OCI-LY1 (cell line): ENCODE measurements at regions not wholly inside any gene's neighbourhood (a gene's known extent, or its start where the extent isn't known, plus 50 kb on each side); places are given as distances from the start of the nearest gene placed in this dataset.

ENCODE experiments used
- H2AFZ ChIP-seq: fragments of 200-600 bp; sonication (generic), shearing (Covaris generic); 2 replicates; pipeline ENCODE4 v1.6.0; 2014; ENCODE audit warnings: antibody characterized with exemption, mild to moderate bottlenecking, low read length
- H3F3A ChIP-seq: fragments of 200-600 bp; sonication (generic), shearing (Covaris generic); 2 replicates; pipeline ENCODE4 v1.6.0; 2014; ENCODE audit warnings: mild to moderate bottlenecking, antibody characterized with exemption, low read length, moderate library complexity; ENCODE audit not compliant: insufficient read depth
- H3K27ac ChIP-seq: fragments of 200-600 bp; sonication (generic); 2 replicates; pipeline ENCODE4 v1.5.1; 2014; ENCODE audit warnings: low read length, mixed run types, mild to moderate bottlenecking, low read depth; ENCODE audit not compliant: poor library complexity, severe bottlenecking
- H3K27me3 ChIP-seq: fragments of 200-600 bp; sonication (generic); 2 replicates; pipeline ENCODE4 v1.6.0; 2014; ENCODE audit warnings: antibody characterized with exemption, mild to moderate bottlenecking, low read length, moderate library complexity; ENCODE audit not compliant: insufficient read depth
- H3K36me3 ChIP-seq: fragments of 200-600 bp; sonication (generic); 2 replicates; pipeline ENCODE4 v1.6.1; 2014; ENCODE audit warnings: mild to moderate bottlenecking, antibody characterized with exemption, low read length, moderate library complexity, mixed read lengths; ENCODE audit not compliant: insufficient read depth
- H3K4me1 ChIP-seq: fragments of 200-600 bp; sonication (generic); 2 replicates; pipeline ENCODE4 v1.5.1; 2014; ENCODE audit warnings: mild to moderate bottlenecking, low read length, moderate library complexity; ENCODE audit not compliant: insufficient read depth, severe bottlenecking
- H3K4me2 ChIP-seq: fragments of 200-600 bp; sonication (generic), shearing (Covaris generic); 2 replicates; pipeline ENCODE4 v1.6.1; 2014; ENCODE audit warnings: low read length
- H3K4me3 ChIP-seq: fragments of 200-600 bp; sonication (generic); 2 replicates; pipeline ENCODE4 v1.5.1; 2014; ENCODE audit warnings: low read length, low read depth, mild to moderate bottlenecking, mixed read lengths; ENCODE audit not compliant: poor library complexity, severe bottlenecking
- H3K79me2 ChIP-seq: fragments of 200-600 bp; shearing (Covaris generic); 2 replicates; pipeline ENCODE4 v1.6.1; 2016; ENCODE audit warnings: mixed run types, low read length, mixed read lengths; ENCODE audit not compliant: insufficient read depth
- H3K9ac ChIP-seq: fragments of 200-600 bp; sonication (generic), shearing (Covaris generic); 2 replicates; pipeline ENCODE4 v1.6.1; 2014; ENCODE audit warnings: mild to moderate bottlenecking, low read length, mixed read lengths
- H3K9me2 ChIP-seq: fragments of 200-600 bp; sonication (generic), shearing (Covaris generic); 2 replicates; pipeline ENCODE4 v1.6.1; 2014; ENCODE audit warnings: low read depth, mild to moderate bottlenecking, low read length, mixed read lengths
- H3K9me3 ChIP-seq: fragments of 200-600 bp; shearing (Covaris generic); 2 replicates; pipeline ENCODE4 v1.6.1; 2014; ENCODE audit warnings: low read length, mixed read lengths
- H4K20me1 ChIP-seq: fragments of 200-600 bp; sonication (generic), shearing (Covaris generic); 2 replicates; pipeline ENCODE4 v1.6.0; 2016; ENCODE audit warnings: mild to moderate bottlenecking, low read length; ENCODE audit not compliant: insufficient read depth
- CTCF ChIP-seq: fragments of 200-600 bp; sonication (generic), shearing (Covaris generic); IDR thresholded peaks from 2 replicates; pipeline ENCODE4 v1.5.1; 2017; ENCODE audit warnings: mild to moderate bottlenecking, antibody characterized with exemption, low read length, moderate library complexity, mixed read lengths
- EZH2 ChIP-seq: fragments of 200-600 bp; sonication (generic), shearing (Covaris generic); IDR thresholded peaks from 2 replicates; pipeline ENCODE4 v1.8.0; 2017; ENCODE audit warnings: borderline replicate concordance, mixed run types, mild to moderate bottlenecking, antibody characterized with exemption, low read length, moderate library complexity, mixed read lengths

DNA sequence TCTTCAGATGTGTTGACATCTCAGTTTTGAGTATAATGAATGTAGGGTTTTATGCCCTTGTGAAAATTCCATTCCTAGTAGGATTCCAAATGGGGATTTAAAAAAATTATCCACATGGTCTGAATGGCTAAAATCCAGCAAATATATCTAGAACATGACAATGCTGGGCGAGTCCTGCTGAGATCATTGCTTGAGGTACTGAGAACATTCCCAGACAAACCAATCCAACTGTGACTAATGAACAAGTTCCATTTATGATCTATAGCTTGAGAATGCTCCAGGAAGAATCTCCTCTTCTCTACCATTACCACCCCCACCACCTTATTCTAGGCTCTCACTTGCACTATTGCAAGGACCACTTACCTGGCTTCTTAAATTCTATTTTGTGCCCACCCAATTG is 77.2 kb upstream of the IL1RAPL2 start:
- Histone ChIP-seq H3K9me3 (no peaks in the 10 kb centered on the region), H3F3A (no peaks in the 10 kb centered on the region), H3K27me3 (no peaks in the 10 kb centered on the region), H3K27ac (no peak overlapping the region), H3K9ac (no peak overlapping the region), H2AFZ (no peak overlapping the region), H4K20me1 (no peaks in the 10 kb centered on the region), H3K4me3 (no peak overlapping the region), H3K36me3 (no peaks in the 10 kb centered on the region), H3K9me2 (no peaks in the 10 kb centered on the region), H3K4me2 (no peak overlapping the region), H3K79me2 (no peaks in the 10 kb centered on the region), H3K4me1 (no peaks in the 10 kb centered on the region)
- TF ChIP-seq EZH2 = no peak
- no peak for TF ChIP-seq CTCF

DNA sequence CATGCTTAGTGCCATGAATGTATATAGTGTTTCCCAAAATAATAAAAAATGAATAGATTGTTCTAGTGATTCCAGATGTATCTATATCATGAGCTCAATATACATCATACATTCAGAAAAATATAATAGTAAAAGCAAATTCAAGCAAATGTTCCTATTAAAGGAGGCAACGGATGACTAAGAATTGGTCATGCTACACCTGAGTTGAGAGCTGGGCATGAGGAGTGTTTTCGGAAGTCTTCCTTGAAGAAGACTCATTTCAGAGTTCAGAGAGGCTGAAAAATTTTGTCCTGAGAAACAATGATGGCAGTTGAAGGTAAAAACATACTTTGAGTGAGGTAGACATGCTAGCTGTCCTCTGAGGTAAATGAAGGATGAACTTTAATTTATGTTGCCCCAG is 79.3 kb upstream of the IL1RAPL2 start:
- no peaks in the 10 kb centered on the region for H3K9me2 ChIP-seq
- no peaks in the 10 kb centered on the region for H3K36me3 ChIP-seq
- no peak for TF ChIP-seq CTCF
- TF ChIP-seq EZH2 = no peak
- no peaks in the 10 kb centered on the region for H3K9me3 ChIP-seq
- H3K4me3 ChIP-seq = no peak overlapping the region
- H2AFZ ChIP-seq = no peak overlapping the region
- H3K27me3 ChIP-seq = no peaks in the 10 kb centered on the region
- no peaks in the 10 kb centered on the region for H4K20me1 ChIP-seq
- no peaks in the 10 kb centered on the region for H3K79me2 ChIP-seq
- H3K4me1 ChIP-seq = no peaks in the 10 kb centered on the region
- H3F3A ChIP-seq = no peaks in the 10 kb centered on the region
- no peak overlapping the region for H3K27ac ChIP-seq
- no peak overlapping the region for H3K4me2 ChIP-seq
- H3K9ac ChIP-seq = no peak overlapping the region

GRCh38 chrX:104482757-104483156 is 83.2 kb upstream of the IL1RAPL2 start:
- Histone ChIP-seq H3K4me2 (no peak overlapping the region), H3K27ac (no peak overlapping the region), H3F3A (no peaks in the 10 kb centered on the region), H2AFZ (no peak overlapping the region), H3K79me2 (no peaks in the 10 kb centered on the region), H3K4me1 (no peaks in the 10 kb centered on the region), H3K36me3 (no peaks in the 10 kb centered on the region), H3K9me3 (no peaks in the 10 kb centered on the region), H3K4me3 (no peak overlapping the region), H3K9me2 (no peaks in the 10 kb centered on the region), H3K27me3 (no peaks in the 10 kb centered on the region), H4K20me1 (no peaks in the 10 kb centered on the region), H3K9ac (no peak overlapping the region)
- TF ChIP-seq CTCF = peak; percentile 23; the same call in 1 of the 2 replicates
- TF ChIP-seq EZH2 = no peak
